Suprapubic skin (tissue), 4 donors: ENCODE measurements at regions not wholly inside any gene's neighbourhood (a gene's known extent, or its start where the extent isn't known, plus 50 kb on each side); places are given as distances from the start of the nearest gene placed in this dataset.

ENCODE experiments used
- DNase-seq, 2 donors: peaks; one replicate each; pipeline ENCODE4 v3.0.0-alpha.2; 2019; ENCODE audit warnings: low spot score in 2 of 2
- H3K27ac ChIP-seq: fragments of 200-600 bp; sonication (generic); one replicate; pipeline ENCODE4 v1.5.1; 2019
- H3K27me3 ChIP-seq: fragments of 200-600 bp; sonication (generic); one replicate; pipeline ENCODE4 v1.5.1; 2019
- H3K36me3 ChIP-seq: fragments of 200-600 bp; sonication (generic); one replicate; pipeline ENCODE4 v1.5.1; 2019
- H3K4me1 ChIP-seq: fragments of 200-600 bp; sonication (generic); one replicate; pipeline ENCODE4 v1.5.1; 2019
- H3K4me3 ChIP-seq: fragments of 200-600 bp; sonication (generic); one replicate; pipeline ENCODE4 v1.5.1; 2019; ENCODE audit warnings: mild to moderate bottlenecking
- H3K9me3 ChIP-seq: fragments of 200-600 bp; sonication (generic); one replicate; pipeline ENCODE4 v1.5.1; 2019
- EP300 ChIP-seq: sonication (generic); formaldehyde crosslinking; IDR thresholded peaks from one replicate; pipeline ENCODE4 v1.6.1; 2017; ENCODE audit warnings: antibody characterized with exemption
- POLR2A ChIP-seq, 2 donors: fragments of 450-650 bp; IDR thresholded peaks; one replicate each; pipeline ENCODE4 v1.6.1; 2017; ENCODE audit warnings: antibody characterized with exemption in 2 of 2, mild to moderate bottlenecking in 2 of 2, moderate library complexity in 2 of 2
- POLR2AphosphoS5 ChIP-seq, 3 donors: sonication (generic); formaldehyde crosslinking; IDR thresholded peaks; one replicate each; pipeline ENCODE4 v1.6.1; 2017; ENCODE audit warnings: antibody characterized with exemption in 3 of 3
- WGBS: methylation state at CpG from one replicate; pipeline ENCODE4 v1.1.5; 2018; 5-methylcytosine and 5-hydroxymethylcytosine counted together
- TF ChIP-seq, protein P1 (sequence below), 2 donors: fragments of 200-600 bp in 1 of 2; fragments of 450-650 bp in 1 of 2; sonication (generic) in 1 of 2; IDR thresholded peaks; one replicate each; pipeline ENCODE4 v1.5.1; 2016 to 2019; ENCODE audit warnings: antibody characterized with exemption in 2 of 2, mild to moderate bottlenecking in 1 of 2, moderate library complexity in 1 of 2

DNA sequence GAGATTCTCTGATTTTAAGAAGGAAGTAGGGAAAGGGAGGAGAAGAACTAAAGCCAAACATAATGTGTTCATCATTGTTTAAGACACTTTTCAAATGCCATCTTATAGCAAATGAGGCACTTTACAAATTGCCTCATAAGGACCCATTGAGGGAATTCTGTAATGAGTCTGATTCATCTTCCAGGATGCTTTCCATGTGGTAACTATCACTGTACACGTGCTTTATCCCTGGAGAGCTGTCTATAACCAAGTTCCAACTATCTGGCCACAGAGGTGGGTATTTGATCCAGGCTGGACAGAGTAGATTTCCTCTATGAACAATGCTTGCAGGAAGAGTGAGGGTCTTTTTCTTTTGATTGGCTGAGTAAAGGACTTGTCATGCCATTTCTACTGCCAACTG lies 183.5 kb upstream of the NFIB start:
- Histone ChIP-seq H3K4me3 (no peak overlapping the region), H3K4me1 (no peaks in the 10 kb centered on the region), H3K27me3 (no peaks in the 10 kb centered on the region), H3K36me3 (no peaks in the 10 kb centered on the region), H3K27ac (no peak overlapping the region), H3K9me3 (no peaks in the 10 kb centered on the region)
- DNase-seq: no peak
- WGBS: 59% methylated on average over 1 of the region's 1 CpG
- TF ChIP-seq EP300: no peak
- TF ChIP-seq POLR2A (IDR thresholded peaks at IDR 0.05): no peak
- TF ChIP-seq, protein P1, sequence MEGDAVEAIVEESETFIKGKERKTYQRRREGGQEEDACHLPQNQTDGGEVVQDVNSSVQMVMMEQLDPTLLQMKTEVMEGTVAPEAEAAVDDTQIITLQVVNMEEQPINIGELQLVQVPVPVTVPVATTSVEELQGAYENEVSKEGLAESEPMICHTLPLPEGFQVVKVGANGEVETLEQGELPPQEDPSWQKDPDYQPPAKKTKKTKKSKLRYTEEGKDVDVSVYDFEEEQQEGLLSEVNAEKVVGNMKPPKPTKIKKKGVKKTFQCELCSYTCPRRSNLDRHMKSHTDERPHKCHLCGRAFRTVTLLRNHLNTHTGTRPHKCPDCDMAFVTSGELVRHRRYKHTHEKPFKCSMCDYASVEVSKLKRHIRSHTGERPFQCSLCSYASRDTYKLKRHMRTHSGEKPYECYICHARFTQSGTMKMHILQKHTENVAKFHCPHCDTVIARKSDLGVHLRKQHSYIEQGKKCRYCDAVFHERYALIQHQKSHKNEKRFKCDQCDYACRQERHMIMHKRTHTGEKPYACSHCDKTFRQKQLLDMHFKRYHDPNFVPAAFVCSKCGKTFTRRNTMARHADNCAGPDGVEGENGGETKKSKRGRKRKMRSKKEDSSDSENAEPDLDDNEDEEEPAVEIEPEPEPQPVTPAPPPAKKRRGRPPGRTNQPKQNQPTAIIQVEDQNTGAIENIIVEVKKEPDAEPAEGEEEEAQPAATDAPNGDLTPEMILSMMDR (IDR thresholded peaks at IDR 0.05): no peak
- TF ChIP-seq POLR2AphosphoS5 (IDR thresholded peaks at IDR 0.05): no peak

DNA sequence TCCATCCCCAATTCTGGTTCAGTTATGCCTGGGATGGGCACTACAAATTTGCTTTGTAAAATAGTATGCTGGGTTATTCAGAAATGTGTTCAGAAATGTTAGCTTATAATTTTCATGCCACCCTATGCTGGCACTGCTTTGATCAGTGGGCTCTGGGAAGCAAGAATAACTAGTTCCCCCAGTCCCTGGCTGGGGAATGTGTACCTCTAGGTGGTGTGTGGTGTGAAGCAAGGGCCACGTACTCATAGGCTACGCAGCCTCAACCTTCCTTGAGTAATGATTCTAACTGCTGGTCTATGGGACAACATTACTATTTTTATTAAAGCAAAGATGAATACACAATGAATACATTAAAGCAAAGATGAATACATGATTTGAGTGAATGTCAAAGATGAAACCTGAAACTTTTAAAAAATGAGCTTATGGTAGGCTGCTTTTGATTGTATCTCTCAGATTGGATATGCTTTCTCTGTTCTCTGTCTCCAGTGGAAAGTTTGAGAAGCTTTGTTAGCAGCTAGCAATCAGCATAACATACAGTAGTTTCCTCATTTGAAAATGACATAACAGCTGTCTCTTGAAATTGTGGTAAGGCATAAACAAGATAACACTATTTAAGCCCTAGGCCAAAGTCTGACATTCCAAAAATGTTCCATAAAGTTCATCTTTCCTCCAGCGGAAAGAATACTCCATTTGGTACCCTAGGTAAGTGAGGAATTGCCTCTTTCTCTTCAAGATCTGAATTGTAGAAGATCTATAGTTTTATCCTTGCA lies 174.7 kb upstream of the NFIB start:
- H3K4me3 ChIP-seq: no peak overlapping the region
- no peaks in the 10 kb centered on the region for H3K9me3 ChIP-seq
- no peaks in the 10 kb centered on the region for H3K4me1 ChIP-seq
- no peak for DNase-seq
- no peaks in the 10 kb centered on the region for H3K36me3 ChIP-seq
- TF ChIP-seq EP300: no peak
- TF ChIP-seq, protein P1 (IDR thresholded peaks at IDR 0.05): no peak
- TF ChIP-seq POLR2A (IDR thresholded peaks at IDR 0.05): no peak
- no peak for TF ChIP-seq POLR2AphosphoS5 (IDR thresholded peaks at IDR 0.05)
- peaks cover 2% of the 10 kb centered on the region for H3K27me3 ChIP-seq
- WGBS: 87% methylated on average over 3 of the region's 3 CpGs
- no peak overlapping the region for H3K27ac ChIP-seq

DNA sequence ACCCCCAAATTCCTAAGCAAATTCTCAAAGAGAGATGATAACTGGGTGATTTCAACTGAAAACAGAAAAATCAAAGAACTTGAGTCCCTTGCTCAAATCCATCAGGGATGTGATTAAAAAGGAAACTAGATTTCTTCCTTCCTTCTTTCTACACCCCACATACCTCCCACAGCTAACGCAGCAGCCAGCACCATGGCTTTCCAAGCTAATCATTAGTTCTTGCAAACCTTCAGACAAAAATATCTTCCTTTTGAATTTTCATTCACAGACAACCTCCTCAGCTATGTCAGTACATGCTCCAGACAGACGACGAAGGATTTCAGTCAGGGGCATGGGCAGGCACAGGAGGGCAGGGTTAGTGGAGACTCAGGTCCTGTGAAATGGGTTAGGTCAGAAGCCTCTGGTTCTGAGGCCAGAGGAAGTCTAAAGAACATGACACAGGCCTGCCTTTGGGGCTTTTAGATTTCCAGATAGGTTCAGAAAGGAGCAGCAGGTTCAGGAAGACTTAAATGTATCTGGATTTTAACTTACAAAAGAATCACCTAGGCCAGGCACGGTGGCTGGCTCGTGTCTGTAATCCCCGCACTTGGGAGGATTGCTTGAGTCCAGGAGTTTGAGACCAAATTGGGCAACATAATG lies 173.7 kb upstream of the NFIB start:
- DNase-seq: no peak
- TF ChIP-seq, protein P1 (IDR thresholded peaks at IDR 0.05): no peak
- TF ChIP-seq EP300: no peak
- no peak for TF ChIP-seq POLR2A (IDR thresholded peaks at IDR 0.05)
- TF ChIP-seq POLR2AphosphoS5 (IDR thresholded peaks at IDR 0.05): no peak
- Histone ChIP-seq H3K27ac (no peak overlapping the region), H3K4me3 (no peak overlapping the region), H3K9me3 (no peaks in the 10 kb centered on the region), H3K4me1 (no peaks in the 10 kb centered on the region), H3K36me3 (no peaks in the 10 kb centered on the region), H3K27me3 (peaks cover 2% of the 10 kb centered on the region)
- WGBS: 92% methylated on average over 6 of the region's 6 CpGs

DNA sequence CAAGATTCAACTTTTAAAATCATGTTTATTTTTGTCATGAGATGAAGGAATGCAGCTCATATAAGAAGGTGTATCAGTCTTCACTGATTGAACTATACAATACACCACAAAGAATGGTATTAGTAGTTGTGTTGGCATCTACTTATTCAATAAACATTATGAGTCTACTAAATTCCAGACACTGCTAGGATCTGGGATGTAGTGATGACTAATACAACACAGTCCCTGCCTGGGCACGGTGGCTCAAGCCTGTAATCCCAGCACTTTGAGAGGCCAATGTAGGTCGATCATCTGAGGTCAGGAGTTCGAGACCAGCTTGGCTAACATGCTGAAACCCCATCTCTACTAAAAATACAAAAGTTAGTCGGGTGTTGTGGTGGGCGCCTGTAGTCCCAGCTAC lies 171.4 kb upstream of the NFIB start:
- H3K27ac ChIP-seq: no peak overlapping the region
- no peaks in the 10 kb centered on the region for H3K36me3 ChIP-seq
- DNase-seq: no peak
- TF ChIP-seq POLR2AphosphoS5 (IDR thresholded peaks at IDR 0.05): no peak
- TF ChIP-seq POLR2A (IDR thresholded peaks at IDR 0.05): no peak
- no peak for TF ChIP-seq EP300
- TF ChIP-seq, protein P1 (IDR thresholded peaks at IDR 0.05): no peak
- H3K9me3 ChIP-seq: no peaks in the 10 kb centered on the region
- H3K27me3 ChIP-seq: peaks cover 2% of the 10 kb centered on the region
- 83% methylated on average over 5 of the region's 5 CpGs for WGBS
- H3K4me1 ChIP-seq: no peaks in the 10 kb centered on the region
- H3K4me3 ChIP-seq: no peak overlapping the region

DNA sequence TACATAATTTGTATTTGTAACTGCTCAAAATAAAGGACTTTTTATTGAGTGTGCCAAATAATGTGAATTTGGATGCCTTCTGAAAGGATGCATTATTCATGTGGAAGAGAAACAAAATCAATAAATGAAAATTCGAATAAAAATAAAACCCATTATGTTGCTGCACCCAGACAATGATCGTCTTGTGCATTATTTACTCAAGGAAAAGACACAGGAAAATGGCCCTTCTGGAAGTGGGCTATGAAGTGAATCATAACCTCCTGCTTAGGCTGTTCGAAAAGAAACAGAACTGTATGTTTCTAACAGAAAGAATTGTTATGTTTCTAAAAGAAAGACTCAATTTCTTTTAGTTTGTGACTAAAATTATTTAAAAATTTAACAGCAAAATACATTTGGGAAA lies 168.9 kb upstream of the NFIB start:
- H3K4me1 ChIP-seq: no peaks in the 10 kb centered on the region
- TF ChIP-seq POLR2AphosphoS5 (IDR thresholded peaks at IDR 0.05) (no peak), EP300 (no peak), POLR2A (IDR thresholded peaks at IDR 0.05) (no peak)
- TF ChIP-seq, protein P1 (IDR thresholded peaks at IDR 0.05): no peak
- H3K27me3 ChIP-seq: peaks cover 2% of the 10 kb centered on the region
- WGBS: 76% methylated on average over 3 of the region's 3 CpGs
- no peak for DNase-seq
- H3K9me3 ChIP-seq: no peaks in the 10 kb centered on the region
- no peak overlapping the region for H3K4me3 ChIP-seq
- H3K36me3 ChIP-seq: no peaks in the 10 kb centered on the region
- no peak overlapping the region for H3K27ac ChIP-seq
